ENCODE measurements at regions not wholly inside any gene's neighbourhood (a gene's known extent, or its start where the extent isn't known, plus 50 kb on each side); places are given as distances from the start of the nearest gene placed in this dataset.
A peak's percentile ranks its signal among the peaks of the same experiment; 100 is the strongest.

- no peak for TF ChIP-seq SUZ12 (IDR thresholded peaks at IDR 0.05; ENCODE audit: extremely low read depth, insufficient read depth, insufficient read length)
- TF ChIP-seq ZNF274 (IDR thresholded peaks at IDR 0.05; ENCODE audit: low read depth, low read length), result no peak
- TF ChIP-seq YY1 (IDR thresholded peaks at IDR 0.05; ENCODE audit: insufficient read depth, insufficient read length), result no peak
- DNase-seq (ENCODE audit: low read depth, low spot score), result no peak
- no peaks in the 10 kb centered on the region for H3K9me3 ChIP-seq (ENCODE audit: insufficient read depth, low read length)
Observed at GRCh38 chrX:39506131-39506530, 591.6 kb downstream of the BCOR start.

GRCh38 chrX:39507034-39507433 is 590.7 kb downstream of the BCOR start:
- no peaks in the 10 kb centered on the region for H3K4me1 ChIP-seq (ENCODE audit: insufficient read depth, insufficient read length)
- DNase-seq (ENCODE audit: low read depth, low spot score), result no peak
- TF ChIP-seq ZNF274 (IDR thresholded peaks at IDR 0.05; ENCODE audit: low read depth, low read length) (no peak), SUZ12 (IDR thresholded peaks at IDR 0.05; ENCODE audit: extremely low read depth, insufficient read depth, insufficient read length) (no peak), YY1 (IDR thresholded peaks at IDR 0.05; ENCODE audit: insufficient read depth, insufficient read length) (no peak)
- no peak overlapping the region for H3K4me3 ChIP-seq (ENCODE audit: insufficient read length, low read depth)
- H3K9me3 ChIP-seq (ENCODE audit: insufficient read depth, low read length), result no peaks in the 10 kb centered on the region
- H3K9ac ChIP-seq (ENCODE audit: insufficient read length, low read depth), result peak overlapping the region; percentile 39
- H3K27me3 ChIP-seq (ENCODE audit: insufficient read depth, insufficient read length), result no peaks in the 10 kb centered on the region
- H3K36me3 ChIP-seq (ENCODE audit: insufficient read depth, insufficient read length, low read length), result no peaks in the 10 kb centered on the region

More at GRCh38 chrX:39506131-39506530, 591.6 kb downstream of the BCOR start:
- Histone ChIP-seq H3K4me1 (ENCODE audit: insufficient read depth, insufficient read length) (no peaks in the 10 kb centered on the region), H3K9ac (ENCODE audit: insufficient read length, low read depth) (no peak overlapping the region), H3K27me3 (ENCODE audit: insufficient read depth, insufficient read length) (no peaks in the 10 kb centered on the region), H3K4me3 (ENCODE audit: insufficient read length, low read depth) (no peak overlapping the region), H3K36me3 (ENCODE audit: insufficient read depth, insufficient read length, low read length) (no peaks in the 10 kb centered on the region)

DNA sequence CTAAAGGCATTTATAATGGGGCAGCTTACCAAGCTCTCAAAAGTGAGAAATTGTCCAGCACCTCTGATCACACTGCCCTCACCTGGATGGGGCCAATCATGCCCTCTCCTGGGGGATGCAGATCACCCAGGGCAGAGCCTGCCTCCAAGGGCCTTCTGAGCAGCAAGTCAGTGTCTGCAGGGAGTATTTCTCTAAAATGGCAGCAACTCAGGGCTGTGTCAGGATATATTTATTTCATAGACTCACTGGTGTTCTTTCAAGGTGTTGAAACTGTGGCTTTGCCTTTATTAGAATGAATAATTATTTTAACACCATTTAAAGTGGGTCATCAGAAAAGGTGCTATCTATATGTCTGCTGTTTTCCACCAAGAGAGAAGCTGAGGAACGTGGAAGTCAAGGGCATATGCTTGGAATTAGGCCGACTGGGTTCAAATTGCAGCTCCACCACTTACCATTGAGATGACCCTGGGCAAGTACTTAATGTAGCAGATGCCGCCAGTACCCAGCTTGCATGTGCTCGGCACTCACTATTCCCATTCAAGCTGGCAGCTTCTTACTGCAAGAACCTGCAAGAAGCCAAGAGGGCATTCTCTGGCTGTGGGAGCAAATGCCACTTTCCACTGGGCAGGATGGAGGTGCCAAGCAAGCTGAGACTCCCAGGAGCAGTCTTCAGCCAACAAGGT is 590.0 kb downstream of the BCOR start:
- Histone ChIP-seq H3K4me1 (ENCODE audit: insufficient read depth, insufficient read length) (no peaks in the 10 kb centered on the region), H3K9ac (ENCODE audit: insufficient read length, low read depth) (no peak overlapping the region), H3K36me3 (ENCODE audit: insufficient read depth, insufficient read length, low read length) (no peaks in the 10 kb centered on the region), H3K27me3 (ENCODE audit: insufficient read depth, insufficient read length) (no peaks in the 10 kb centered on the region), H3K4me3 (ENCODE audit: insufficient read length, low read depth) (no peak overlapping the region), H3K9me3 (ENCODE audit: insufficient read depth, low read length) (no peaks in the 10 kb centered on the region)
- no peak for TF ChIP-seq YY1 (IDR thresholded peaks at IDR 0.05; ENCODE audit: insufficient read depth, insufficient read length)
- TF ChIP-seq ZNF274 (IDR thresholded peaks at IDR 0.05; ENCODE audit: low read depth, low read length), result no peak
- no peak for TF ChIP-seq SUZ12 (IDR thresholded peaks at IDR 0.05; ENCODE audit: extremely low read depth, insufficient read depth, insufficient read length)
- DNase-seq (ENCODE audit: low read depth, low spot score), result no peak

GRCh38 chrX:39508300-39508692 is 589.5 kb downstream of the BCOR start:
- DNase-seq (ENCODE audit: low read depth, low spot score), result no peak
- H3K27me3 ChIP-seq (ENCODE audit: insufficient read depth, insufficient read length), result no peaks in the 10 kb centered on the region
- H3K9me3 ChIP-seq (ENCODE audit: insufficient read depth, low read length), result no peaks in the 10 kb centered on the region
- H3K4me3 ChIP-seq (ENCODE audit: insufficient read length, low read depth), result no peak overlapping the region
- TF ChIP-seq SUZ12 (IDR thresholded peaks at IDR 0.05; ENCODE audit: extremely low read depth, insufficient read depth, insufficient read length), result no peak
- no peak for TF ChIP-seq YY1 (IDR thresholded peaks at IDR 0.05; ENCODE audit: insufficient read depth, insufficient read length)
- no peak for TF ChIP-seq ZNF274 (IDR thresholded peaks at IDR 0.05; ENCODE audit: low read depth, low read length)
- no peak overlapping the region for H3K9ac ChIP-seq (ENCODE audit: insufficient read length, low read depth)
- no peaks in the 10 kb centered on the region for H3K4me1 ChIP-seq (ENCODE audit: insufficient read depth, insufficient read length)
- H3K36me3 ChIP-seq (ENCODE audit: insufficient read depth, insufficient read length, low read length), result no peaks in the 10 kb centered on the region

- DNase-seq (ENCODE audit: low read depth, low spot score), result no peak
- Histone ChIP-seq H3K4me3 (ENCODE audit: insufficient read length, low read depth) (no peak overlapping the region), H3K9me3 (ENCODE audit: insufficient read depth, low read length) (no peaks in the 10 kb centered on the region), H3K4me1 (ENCODE audit: insufficient read depth, insufficient read length) (no peaks in the 10 kb centered on the region), H3K27me3 (ENCODE audit: insufficient read depth, insufficient read length) (no peaks in the 10 kb centered on the region), H3K36me3 (ENCODE audit: insufficient read depth, insufficient read length, low read length) (no peaks in the 10 kb centered on the region), H3K9ac (ENCODE audit: insufficient read length, low read depth) (no peak overlapping the region)
- TF ChIP-seq YY1 (IDR thresholded peaks at IDR 0.05; ENCODE audit: insufficient read depth, insufficient read length) (no peak), ZNF274 (IDR thresholded peaks at IDR 0.05; ENCODE audit: low read depth, low read length) (no peak), SUZ12 (IDR thresholded peaks at IDR 0.05; ENCODE audit: extremely low read depth, insufficient read depth, insufficient read length) (no peak)
Observed at GRCh38 chrX:39509157-39509556, 588.6 kb downstream of the BCOR start.

GRCh38 chrX:39513836-39514235 is 583.9 kb downstream of the BCOR start:
- no peak for DNase-seq (ENCODE audit: low read depth, low spot score)

GRCh38 chrX:39514801-39515200 is 583.0 kb downstream of the BCOR start:
- Histone ChIP-seq H3K4me1 (ENCODE audit: insufficient read depth, insufficient read length) (peaks cover 2% of the 10 kb centered on the region), H3K9me3 (ENCODE audit: insufficient read depth, low read length) (no peaks in the 10 kb centered on the region), H3K4me3 (ENCODE audit: insufficient read length, low read depth) (no peak overlapping the region), H3K27me3 (ENCODE audit: insufficient read depth, insufficient read length) (no peaks in the 10 kb centered on the region), H3K9ac (ENCODE audit: insufficient read length, low read depth) (no peak overlapping the region), H3K36me3 (ENCODE audit: insufficient read depth, insufficient read length, low read length) (no peaks in the 10 kb centered on the region)
- TF ChIP-seq SUZ12 (IDR thresholded peaks at IDR 0.05; ENCODE audit: extremely low read depth, insufficient read depth, insufficient read length) (no peak), YY1 (IDR thresholded peaks at IDR 0.05; ENCODE audit: insufficient read depth, insufficient read length) (no peak), ZNF274 (IDR thresholded peaks at IDR 0.05; ENCODE audit: low read depth, low read length) (no peak)
- DNase-seq (ENCODE audit: low read depth, low spot score), result no peak

More at GRCh38 chrX:39513836-39514235, 583.9 kb downstream of the BCOR start:
- no peak overlapping the region for H3K9ac ChIP-seq (ENCODE audit: insufficient read length, low read depth)
- no peaks in the 10 kb centered on the region for H3K9me3 ChIP-seq (ENCODE audit: insufficient read depth, low read length)
- TF ChIP-seq YY1 (IDR thresholded peaks at IDR 0.05; ENCODE audit: insufficient read depth, insufficient read length), result no peak
- no peak for TF ChIP-seq ZNF274 (IDR thresholded peaks at IDR 0.05; ENCODE audit: low read depth, low read length)
- TF ChIP-seq SUZ12 (IDR thresholded peaks at IDR 0.05; ENCODE audit: extremely low read depth, insufficient read depth, insufficient read length), result no peak
- H3K4me3 ChIP-seq (ENCODE audit: insufficient read length, low read depth), result no peak overlapping the region
- H3K36me3 ChIP-seq (ENCODE audit: insufficient read depth, insufficient read length, low read length), result no peaks in the 10 kb centered on the region
- no peaks in the 10 kb centered on the region for H3K27me3 ChIP-seq (ENCODE audit: insufficient read depth, insufficient read length)
- peaks cover 2% of the 10 kb centered on the region for H3K4me1 ChIP-seq (ENCODE audit: insufficient read depth, insufficient read length)

Measured in NT2/D1 (cell line).